ENCODE measurements at regions not wholly inside any gene's neighbourhood (a gene's known extent, or its start where the extent isn't known, plus 50 kb on each side); places are given as distances from the start of the nearest gene placed in this dataset.

DNA sequence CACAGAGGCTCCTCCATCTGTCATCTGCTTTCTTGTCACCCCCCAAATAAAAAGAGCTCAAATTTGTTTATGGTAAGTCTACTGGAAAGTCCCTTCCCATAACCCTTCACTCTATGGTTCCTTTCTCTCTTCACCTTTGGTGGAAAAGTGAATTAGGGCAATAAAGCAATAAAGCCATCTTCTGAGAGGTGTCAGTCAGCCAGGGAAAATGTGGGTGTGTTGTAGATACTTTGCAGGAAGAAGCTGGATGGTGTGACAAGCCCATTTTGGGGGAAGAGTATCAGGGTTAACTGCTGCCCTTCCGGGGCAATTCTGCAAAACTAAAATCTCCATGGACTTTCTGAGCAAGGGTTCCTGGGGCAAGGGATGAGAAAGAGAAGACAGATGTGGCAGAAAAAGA, 197.9 kb downstream of the SH3BP4 start:
- no peak for ATAC-seq
- peaks cover 5% of the 10 kb centered on the region for H3K9me3 Mint-ChIP-seq
- H3K27me3 Mint-ChIP-seq, result peaks cover 18% of the 10 kb centered on the region
- no peak overlapping the region for H3K27ac Mint-ChIP-seq
- H3K36me3 Mint-ChIP-seq, result no peaks in the 10 kb centered on the region
- H3K4me1 Mint-ChIP-seq, result no peaks in the 10 kb centered on the region
- H3K4me3 Mint-ChIP-seq, result no peak overlapping the region

GRCh38 chr2:235151152-235151551, 199.3 kb downstream of the SH3BP4 start:
- H3K27me3 Mint-ChIP-seq, result peaks cover 29% of the 10 kb centered on the region
- peaks cover 3% of the 10 kb centered on the region for H3K9me3 Mint-ChIP-seq
- H3K4me1 Mint-ChIP-seq, result no peaks in the 10 kb centered on the region
- ATAC-seq, result no peak
- no peak overlapping the region for H3K27ac Mint-ChIP-seq
- no peaks in the 10 kb centered on the region for H3K36me3 Mint-ChIP-seq
- H3K4me3 Mint-ChIP-seq, result no peak overlapping the region

DNA sequence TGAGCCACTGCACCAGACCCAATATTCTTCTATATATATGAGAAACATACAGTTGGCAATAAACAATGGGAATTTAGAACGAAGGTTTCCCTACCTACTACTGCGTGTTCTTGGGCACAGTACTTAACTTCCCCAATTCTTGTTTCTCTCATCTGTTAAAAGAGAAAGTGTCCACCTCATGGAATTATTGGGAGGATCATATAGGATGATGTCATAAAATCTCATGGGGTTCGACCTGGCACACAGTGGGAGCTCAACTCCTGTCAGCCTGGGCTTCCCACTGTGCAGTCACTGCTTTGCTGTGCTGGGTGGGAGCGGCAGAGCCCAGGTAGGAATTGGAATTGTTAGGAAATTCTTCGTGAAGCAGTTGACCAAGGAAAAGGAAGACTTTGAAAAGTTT, 203.3 kb downstream of the SH3BP4 start:
- H3K27me3 Mint-ChIP-seq, result peaks cover 62% of the 10 kb centered on the region
- peaks cover 2% of the 10 kb centered on the region for H3K9me3 Mint-ChIP-seq
- ATAC-seq, result no peak
- H3K4me1 Mint-ChIP-seq, result no peaks in the 10 kb centered on the region
- H3K27ac Mint-ChIP-seq, result no peak overlapping the region
- no peak overlapping the region for H3K4me3 Mint-ChIP-seq
- no peaks in the 10 kb centered on the region for H3K36me3 Mint-ChIP-seq

DNA sequence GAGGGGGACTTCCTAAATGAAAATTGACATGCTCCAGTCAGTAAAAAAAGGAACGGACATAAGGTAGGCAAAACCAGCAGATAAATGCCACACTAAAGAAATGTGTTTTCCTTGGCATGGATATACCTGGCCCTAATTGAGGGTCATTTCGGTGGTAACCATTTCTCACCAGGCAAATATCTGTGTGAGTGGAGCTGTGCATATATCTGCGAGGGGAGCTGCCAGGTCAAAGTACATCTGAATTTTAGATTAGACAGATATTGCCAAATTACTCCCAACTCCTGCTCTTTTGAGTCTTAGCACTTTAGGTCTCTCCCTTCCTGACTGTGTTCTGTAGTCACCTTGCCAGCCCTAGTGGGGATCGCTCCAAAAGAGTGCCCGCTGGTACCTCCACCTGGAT, 204.2 kb downstream of the SH3BP4 start:
- Mint-ChIP-seq H3K27me3 (peaks cover 71% of the 10 kb centered on the region), H3K27ac (no peak overlapping the region), H3K4me1 (no peaks in the 10 kb centered on the region), H3K9me3 (peaks cover 2% of the 10 kb centered on the region), H3K36me3 (no peaks in the 10 kb centered on the region), H3K4me3 (no peak overlapping the region)
- no peak for ATAC-seq

GRCh38 chr2:235157746-235158482, 206.1 kb downstream of the SH3BP4 start:
- Mint-ChIP-seq H3K4me3 (no peak overlapping the region), H3K27me3 (peaks cover 76% of the 10 kb centered on the region), H3K27ac (no peak overlapping the region), H3K36me3 (no peaks in the 10 kb centered on the region), H3K4me1 (no peaks in the 10 kb centered on the region), H3K9me3 (peaks cover 2% of the 10 kb centered on the region)
- ATAC-seq, result no peak

DNA sequence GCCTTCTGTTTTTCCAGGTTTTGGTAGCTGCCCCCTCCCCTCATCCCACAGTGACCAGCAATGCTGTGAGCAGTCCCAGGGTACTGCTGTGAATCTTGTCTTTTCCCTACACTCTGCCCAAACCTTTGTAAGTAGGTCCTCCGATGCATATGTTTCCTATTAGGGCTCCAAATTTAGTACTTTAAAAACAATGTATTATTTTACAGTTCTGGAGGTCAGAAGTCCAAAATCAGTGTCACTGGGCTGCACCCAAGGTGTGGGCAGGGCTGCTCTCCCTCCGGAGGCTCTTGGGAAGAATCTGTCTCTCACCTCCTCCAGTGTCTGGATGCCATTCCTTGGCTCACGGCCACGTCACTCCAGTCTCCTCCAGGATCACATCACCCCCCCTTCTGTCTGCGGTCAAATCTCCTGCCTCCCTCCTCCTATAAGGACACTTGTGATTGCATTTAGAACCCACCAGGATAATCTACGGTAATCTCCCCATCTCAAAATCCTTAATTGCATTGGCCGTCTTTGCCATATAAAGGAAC, 208.5 kb downstream of the SH3BP4 start:
- Mint-ChIP-seq H3K27ac (no peak overlapping the region), H3K9me3 (no peaks in the 10 kb centered on the region), H3K4me3 (no peak overlapping the region), H3K27me3 (peaks cover 79% of the 10 kb centered on the region), H3K4me1 (no peaks in the 10 kb centered on the region), H3K36me3 (no peaks in the 10 kb centered on the region)
- no peak for ATAC-seq

DNA sequence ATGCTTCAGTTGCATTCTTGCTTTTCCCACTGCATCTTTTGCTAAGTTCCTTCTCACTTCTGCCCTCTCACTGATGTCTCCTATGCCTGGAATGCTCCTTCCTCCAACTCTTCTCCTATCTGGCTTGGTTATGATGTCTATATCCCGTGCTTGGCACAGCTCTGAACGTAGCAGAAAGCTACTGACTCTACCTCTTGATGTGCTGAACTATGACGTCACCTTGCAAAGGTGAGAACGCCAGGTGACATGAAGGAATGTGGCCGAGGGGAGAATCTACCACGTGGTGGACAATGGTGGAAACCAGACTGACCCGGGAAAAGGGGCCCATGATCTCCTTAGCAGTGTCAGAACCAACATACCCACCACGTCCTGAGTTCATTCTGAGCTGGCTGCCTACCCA, 209.7 kb downstream of the SH3BP4 start:
- H3K27ac Mint-ChIP-seq, result no peak overlapping the region
- no peaks in the 10 kb centered on the region for H3K4me1 Mint-ChIP-seq
- ATAC-seq, result no peak
- no peaks in the 10 kb centered on the region for H3K9me3 Mint-ChIP-seq
- peaks cover 79% of the 10 kb centered on the region for H3K27me3 Mint-ChIP-seq
- no peak overlapping the region for H3K4me3 Mint-ChIP-seq
- no peaks in the 10 kb centered on the region for H3K36me3 Mint-ChIP-seq

DNA sequence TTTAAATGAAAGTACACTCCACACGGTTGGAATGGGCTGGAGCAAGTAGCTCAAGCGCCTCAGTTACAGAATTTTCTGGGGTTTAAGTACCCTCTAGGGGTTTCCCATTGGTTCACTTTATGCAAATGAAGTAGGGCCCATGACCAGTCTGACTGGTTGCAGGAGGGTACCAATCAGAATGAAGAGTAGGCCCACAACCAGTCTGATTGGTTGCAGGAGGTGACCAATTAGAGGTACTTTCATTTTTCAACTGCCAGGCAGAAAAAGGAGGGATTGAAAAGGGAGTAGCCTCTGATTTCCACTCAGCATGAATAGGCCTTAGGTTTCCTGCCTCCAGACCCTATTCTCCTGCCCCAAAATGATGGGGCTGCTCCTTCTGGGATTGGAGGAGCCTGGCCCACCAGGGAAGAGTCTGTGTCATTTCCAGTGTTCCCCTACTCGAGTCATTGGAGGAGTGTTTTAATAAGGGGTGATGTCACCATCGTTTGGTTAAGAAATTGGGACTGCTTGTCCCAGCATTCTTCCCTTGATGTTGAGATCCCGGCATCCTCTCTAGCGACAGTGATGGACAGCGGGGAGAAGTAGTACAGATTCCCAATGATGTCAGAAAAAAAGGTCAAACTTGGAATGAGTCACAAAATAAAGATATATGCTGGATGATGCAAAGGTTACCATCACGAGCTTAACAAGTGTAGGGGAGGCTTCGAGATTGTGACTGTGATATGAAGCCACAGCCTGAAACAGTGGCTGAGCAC, 210.4 kb downstream of the SH3BP4 start:
- Mint-ChIP-seq H3K27me3 (peaks cover 73% of the 10 kb centered on the region), H3K27ac (no peak overlapping the region), H3K36me3 (no peaks in the 10 kb centered on the region), H3K4me3 (no peak overlapping the region), H3K9me3 (no peaks in the 10 kb centered on the region), H3K4me1 (no peaks in the 10 kb centered on the region)
- ATAC-seq, result no peak

GRCh38 chr2:235162837-235163197, 211.0 kb downstream of the SH3BP4 start:
- no peaks in the 10 kb centered on the region for H3K4me1 Mint-ChIP-seq
- no peaks in the 10 kb centered on the region for H3K36me3 Mint-ChIP-seq
- no peak overlapping the region for H3K27ac Mint-ChIP-seq
- H3K4me3 Mint-ChIP-seq, result no peak overlapping the region
- no peaks in the 10 kb centered on the region for H3K9me3 Mint-ChIP-seq
- H3K27me3 Mint-ChIP-seq, result peaks cover 71% of the 10 kb centered on the region
- ATAC-seq, result no peak

- Mint-ChIP-seq H3K27me3 (peaks cover 51% of the 10 kb centered on the region), H3K4me1 (no peaks in the 10 kb centered on the region), H3K4me3 (no peak overlapping the region), H3K27ac (no peak overlapping the region), H3K9me3 (peaks cover 4% of the 10 kb centered on the region), H3K36me3 (no peaks in the 10 kb centered on the region)
- ATAC-seq, result no peak
Observed at GRCh38 chr2:235165136-235165535, 213.3 kb downstream of the SH3BP4 start.

DNA sequence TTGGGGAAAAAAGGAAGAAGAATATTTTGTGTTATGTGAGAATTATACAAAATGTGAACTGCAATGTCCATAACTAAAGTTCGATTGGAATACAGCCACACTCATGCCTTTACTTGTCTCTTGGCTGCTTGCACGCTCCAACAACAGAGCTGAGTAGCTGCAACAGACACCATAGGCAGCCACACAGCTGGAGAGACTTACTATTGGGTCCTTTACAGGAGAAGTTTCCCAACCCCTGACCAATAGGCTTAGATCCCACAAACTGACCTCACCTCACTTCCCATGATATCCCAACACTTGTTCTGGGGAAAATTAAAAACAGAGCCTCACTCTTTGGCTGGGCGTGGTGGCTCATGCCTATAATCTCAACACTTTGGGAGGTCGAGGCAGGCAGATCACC, 213.8 kb downstream of the SH3BP4 start:
- Mint-ChIP-seq H3K9me3 (peaks cover 4% of the 10 kb centered on the region), H3K36me3 (no peaks in the 10 kb centered on the region), H3K27ac (no peak overlapping the region), H3K4me3 (no peak overlapping the region), H3K27me3 (peaks cover 46% of the 10 kb centered on the region), H3K4me1 (no peaks in the 10 kb centered on the region)
- ATAC-seq, result no peak

- peaks cover 41% of the 10 kb centered on the region for H3K27me3 Mint-ChIP-seq
- no peak for ATAC-seq
- no peak overlapping the region for H3K4me3 Mint-ChIP-seq
- H3K27ac Mint-ChIP-seq, result no peak overlapping the region
- H3K9me3 Mint-ChIP-seq, result peaks cover 4% of the 10 kb centered on the region
- no peaks in the 10 kb centered on the region for H3K36me3 Mint-ChIP-seq
- no peaks in the 10 kb centered on the region for H3K4me1 Mint-ChIP-seq
Observed at GRCh38 chr2:235168174-235168979, 216.6 kb downstream of the SH3BP4 start.

DNA sequence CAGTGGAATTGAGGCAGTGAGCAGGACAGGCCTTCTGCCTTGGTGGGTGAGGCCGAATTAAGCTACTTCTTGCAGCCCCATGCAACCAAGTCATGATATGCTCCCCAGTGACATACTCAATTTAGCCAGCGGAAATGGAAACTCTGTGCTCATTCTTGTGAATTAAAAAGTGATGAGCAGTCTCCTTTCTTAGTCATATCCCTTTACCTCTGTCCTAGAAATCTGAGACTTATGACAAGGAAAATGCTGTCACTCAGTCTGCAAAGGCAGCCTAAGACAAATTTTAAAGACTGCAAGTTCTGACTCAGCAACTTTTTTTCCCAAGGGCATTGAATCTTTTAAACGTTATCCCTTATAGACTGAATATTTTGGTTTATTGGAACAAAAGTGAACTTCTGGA, 218.2 kb downstream of the SH3BP4 start:
- peaks cover 48% of the 10 kb centered on the region for H3K27me3 Mint-ChIP-seq
- no peaks in the 10 kb centered on the region for H3K36me3 Mint-ChIP-seq
- no peaks in the 10 kb centered on the region for H3K4me1 Mint-ChIP-seq
- H3K27ac Mint-ChIP-seq, result no peak overlapping the region
- peaks cover 4% of the 10 kb centered on the region for H3K9me3 Mint-ChIP-seq
- no peak for ATAC-seq
- H3K4me3 Mint-ChIP-seq, result no peak overlapping the region

DNA sequence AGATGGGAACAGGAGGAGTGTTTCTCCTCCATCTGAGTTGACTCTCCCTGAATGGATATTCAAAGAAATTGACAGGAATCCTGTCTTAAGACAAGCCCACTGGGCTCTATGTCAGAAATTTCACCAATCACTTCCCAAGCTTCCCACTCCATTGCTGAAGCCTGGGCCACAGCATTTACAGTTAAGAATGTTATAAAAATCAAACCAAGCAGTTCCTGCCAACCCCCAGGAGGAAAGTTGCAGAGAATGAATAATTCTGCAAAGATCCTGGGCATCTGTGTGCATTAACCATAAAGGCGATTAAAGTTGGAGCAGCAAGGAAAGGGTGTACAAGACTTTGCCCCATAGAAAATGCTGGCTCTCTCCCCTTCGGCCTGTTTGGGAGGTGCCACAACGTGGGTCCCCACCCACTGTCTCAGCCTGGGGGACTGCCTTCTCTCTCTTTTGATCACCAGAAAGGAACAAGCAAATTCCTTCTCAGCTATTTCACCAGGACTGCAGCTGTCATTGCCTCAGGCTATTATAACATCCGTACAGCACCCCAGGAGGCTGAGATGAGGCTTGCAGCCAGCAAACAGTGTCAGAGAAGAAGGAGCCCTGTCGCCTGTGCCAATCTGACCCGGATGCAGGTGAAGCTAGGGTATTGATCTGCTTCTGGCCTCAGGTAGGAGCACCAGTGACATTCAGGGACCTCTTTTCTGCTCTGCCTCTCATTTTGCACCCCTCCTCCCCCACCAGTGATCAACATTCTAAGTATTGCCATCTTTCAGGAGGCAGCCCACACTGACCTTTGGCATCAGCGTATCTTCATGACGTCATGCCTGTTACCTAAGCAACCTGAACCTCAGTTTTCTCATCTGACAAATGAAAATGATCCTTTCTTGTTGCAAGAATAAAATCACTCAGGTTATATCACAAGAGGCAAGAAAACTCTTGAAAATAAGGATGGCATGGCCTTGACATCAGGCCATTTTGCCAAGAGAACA, 219.0 kb downstream of the SH3BP4 start:
- H3K36me3 Mint-ChIP-seq, result no peaks in the 10 kb centered on the region
- ATAC-seq, result no peak
- H3K9me3 Mint-ChIP-seq, result peaks cover 4% of the 10 kb centered on the region
- no peaks in the 10 kb centered on the region for H3K4me1 Mint-ChIP-seq
- no peak overlapping the region for H3K27ac Mint-ChIP-seq
- H3K4me3 Mint-ChIP-seq, result no peak overlapping the region
- H3K27me3 Mint-ChIP-seq, result peaks cover 43% of the 10 kb centered on the region

Data from stimulated activated memory B cell treated with anti-CD40 and anti-IgM and Interleukin-4, amounts not matched to agents 10 μg/mL and 1 μg/mL and 100 μg/mL, for 72 hours (primary cell).